Brain pericyte (primary cell): ENCODE measurements at regions not wholly inside any gene's neighbourhood (a gene's known extent, or its start where the extent isn't known, plus 50 kb on each side); places are given as distances from the start of the nearest gene placed in this dataset.
"Not testable (repeated sequence)": the region's sequence is repeated elsewhere in the genome, so short reads cannot be mapped to it uniquely, and the experiment has no call there.

Experiments
- DNase-seq: peaks from one replicate; pipeline ENCODE4 v3.0.0-alpha.2; 2012; ENCODE audit warnings: low read depth, low spot score

GRCh38 chr2:234191819-234192407, 141.4 kb downstream of the SPP2 start:
- DNase-seq: no peak

GRCh38 chr2:234189786-234190300, 139.3 kb downstream of the SPP2 start:
- no peak for DNase-seq

- no peak for DNase-seq
Observed at GRCh38 chr2:234189230-234189629, 138.7 kb downstream of the SPP2 start.

GRCh38 chr2:234187646-234188174, 137.2 kb downstream of the SPP2 start:
- DNase-seq: no peak

- DNase-seq: no peak
Observed at GRCh38 chr2:234181121-234181520, 130.6 kb downstream of the SPP2 start.

- DNase-seq: no peak
Observed at GRCh38 chr2:234179031-234179363, 128.5 kb downstream of the SPP2 start.

GRCh38 chr2:234178330-234179030, 128.0 kb downstream of the SPP2 start:
- DNase-seq: no peak

- no peak for DNase-seq
Observed at GRCh38 chr2:234175649-234176048, 125.1 kb downstream of the SPP2 start.

GRCh38 chr2:234174742-234175141, 124.2 kb downstream of the SPP2 start:
- no peak for DNase-seq

GRCh38 chr2:234172532-234172931, 122.0 kb downstream of the SPP2 start:
- no peak for DNase-seq

GRCh38 chr2:234172066-234172465, 121.6 kb downstream of the SPP2 start:
- no peak for DNase-seq

- no peak for DNase-seq
Observed at GRCh38 chr2:234171666-234172065, 121.2 kb downstream of the SPP2 start.

- DNase-seq: no peak
Observed at GRCh38 chr2:234169674-234170073, 119.2 kb downstream of the SPP2 start.

GRCh38 chr2:234168605-234169570, 118.4 kb downstream of the SPP2 start:
- DNase-seq: not testable (repeated sequence)

GRCh38 chr2:234166531-234166930, 116.0 kb downstream of the SPP2 start:
- no peak for DNase-seq

GRCh38 chr2:234165421-234165820, 114.9 kb downstream of the SPP2 start:
- no peak for DNase-seq

- DNase-seq: no peak
Observed at GRCh38 chr2:234164493-234165413, 114.3 kb downstream of the SPP2 start.

GRCh38 chr2:234163510-234164045, 113.1 kb downstream of the SPP2 start:
- DNase-seq: no peak

GRCh38 chr2:234162861-234163260, 112.4 kb downstream of the SPP2 start:
- no peak for DNase-seq

GRCh38 chr2:234161932-234162331, 111.4 kb downstream of the SPP2 start:
- DNase-seq: no peak

- DNase-seq: no peak
Observed at GRCh38 chr2:234158812-234159211, 108.3 kb downstream of the SPP2 start.
